HEK293 (cell line): ENCODE measurements at regions not wholly inside any gene's neighbourhood (a gene's known extent, or its start where the extent isn't known, plus 50 kb on each side); places are given as distances from the start of the nearest gene placed in this dataset.

Experiments used
- CTCF ChIP-seq: fragments of 450-650 bp; formaldehyde crosslinking; IDR thresholded peaks from 2 replicates; pipeline ENCODE4 v1.5.1; 2016; ENCODE audit warnings: missing biosample characterization, missing genetic modification characterization
- KLF16 ChIP-seq: fragments of 450-650 bp; formaldehyde crosslinking; IDR thresholded peaks from 2 replicates; pipeline ENCODE4 v1.5.1; 2017; ENCODE audit warnings: missing biosample characterization, missing genetic modification characterization
- REST ChIP-seq: fragments of 450-650 bp; formaldehyde crosslinking; IDR thresholded peaks from 2 replicates; pipeline ENCODE4 v1.5.1; 2016; ENCODE audit warnings: missing biosample characterization, missing genetic modification characterization
- ZBTB11 ChIP-seq: fragments of 450-650 bp; formaldehyde crosslinking; conservative IDR thresholded peaks from 2 replicates; pipeline ENCODE4 v1.5.1; 2016; ENCODE audit warnings: low read depth, missing biosample characterization, missing genetic modification characterization
- ZNF184 ChIP-seq: fragments of 450-650 bp; IDR thresholded peaks from 2 replicates; pipeline ENCODE4 v1.5.1; 2018; ENCODE audit warnings: missing biosample characterization, mild to moderate bottlenecking, missing genetic modification characterization
- ZNF23 ChIP-seq: fragments of 450-650 bp; formaldehyde crosslinking; IDR thresholded peaks from 2 replicates; pipeline ENCODE4 v1.5.1; 2016; ENCODE audit warnings: missing biosample characterization, missing genetic modification characterization, borderline replicate concordance
- ZNF350 ChIP-seq: fragments of 450-650 bp; formaldehyde crosslinking; IDR thresholded peaks from 2 replicates; pipeline ENCODE4 v1.5.0; 2017; ENCODE audit warnings: missing biosample characterization, mild to moderate bottlenecking, missing genetic modification characterization
- ZNF362 ChIP-seq: fragments of 450-650 bp; formaldehyde crosslinking; IDR thresholded peaks from 2 replicates; pipeline ENCODE4 v1.5.1; 2016; ENCODE audit warnings: missing biosample characterization, missing genetic modification characterization
- ZNF449 ChIP-seq: fragments of 450-650 bp; formaldehyde crosslinking; IDR thresholded peaks from 2 replicates; pipeline ENCODE4 v1.5.1; 2017; ENCODE audit warnings: missing biosample characterization, mild to moderate bottlenecking, missing genetic modification characterization, moderate library complexity
- ZNF518A ChIP-seq: fragments of 450-650 bp; formaldehyde crosslinking; conservative IDR thresholded peaks from 2 replicates; pipeline ENCODE4 v1.5.1; 2016; ENCODE audit warnings: low read depth, missing biosample characterization, missing genetic modification characterization
- ZNF585B ChIP-seq: fragments of 450-650 bp; formaldehyde crosslinking; IDR thresholded peaks from 2 replicates; pipeline ENCODE4 v1.5.1; 2016; ENCODE audit warnings: missing biosample characterization, missing genetic modification characterization

- TF ChIP-seq CTCF (tag by site-specific recombination) (no peak), KLF16 (tag by site-specific recombination) (no peak), ZBTB11 (no peak), REST (tag by site-specific recombination) (no peak), ZNF585B (tag by site-specific recombination) (no peak), ZNF362 (no peak), ZNF184 (tag by site-specific recombination) (no peak), ZNF518A (tag by site-specific recombination) (no peak), ZNF350 (no peak), ZNF449 (tag by site-specific recombination) (no peak), ZNF23 (no peak)
Observed at GRCh38 chr9:15370466-15371447, 51.9 kb upstream of the SNAPC3 start.
